HG02840 (cell line): ENCODE measurements at regions not wholly inside any gene's neighbourhood (a gene's known extent, or its start where the extent isn't known, plus 50 kb on each side); places are given as distances from the start of the nearest gene placed in this dataset.

Source experiments
- ATAC-seq: cut with Tn5 transposase; IDR thresholded peaks from one replicate; pipeline ENCODE4 v1.9.1; 2021; ENCODE audit warnings: mild to moderate bottlenecking, moderate library complexity, moderate number of reproducible peaks; ENCODE audit not compliant: unreplicated experiment, low FRiP score

DNA sequence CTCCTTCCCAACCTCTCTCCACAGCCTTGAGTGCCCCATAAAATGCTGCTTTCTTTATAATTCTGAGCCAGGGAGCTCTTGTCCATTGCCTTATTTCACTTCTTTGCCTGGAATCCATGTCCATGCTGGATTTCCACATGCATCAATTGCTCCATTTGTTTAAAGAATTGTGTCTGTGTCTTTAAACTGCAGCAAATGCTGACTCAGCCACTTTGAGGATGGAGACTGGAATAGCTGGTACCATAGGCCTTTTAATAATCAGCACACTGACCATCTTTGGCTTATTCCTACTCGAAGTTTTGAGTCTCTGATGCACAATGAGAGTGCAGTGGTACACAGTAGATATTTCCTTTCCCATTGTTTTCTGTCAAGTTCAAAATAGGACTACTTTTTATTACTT lies 318.8 kb downstream of the LRIG3 start:
- no peak for ATAC-seq

DNA sequence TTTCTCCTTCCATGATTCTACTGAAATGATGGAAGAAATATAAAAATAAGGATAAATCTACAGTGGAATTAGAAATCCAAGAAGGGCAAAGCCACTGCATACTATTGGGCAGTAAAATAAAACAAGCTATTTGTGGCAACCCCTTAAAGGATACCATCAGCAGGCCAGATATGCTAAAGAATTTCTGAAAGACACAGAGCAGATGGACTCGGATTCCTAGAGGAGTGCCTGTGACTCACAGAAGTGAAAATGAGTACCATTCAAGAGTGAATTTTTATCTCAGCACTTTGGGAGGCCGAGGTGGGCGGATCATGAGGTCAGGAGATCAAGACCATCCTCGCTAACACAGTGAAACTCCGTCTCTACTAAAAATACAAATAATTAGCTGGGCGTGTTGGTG lies 318.1 kb downstream of the LRIG3 start:
- ATAC-seq = no peak

DNA sequence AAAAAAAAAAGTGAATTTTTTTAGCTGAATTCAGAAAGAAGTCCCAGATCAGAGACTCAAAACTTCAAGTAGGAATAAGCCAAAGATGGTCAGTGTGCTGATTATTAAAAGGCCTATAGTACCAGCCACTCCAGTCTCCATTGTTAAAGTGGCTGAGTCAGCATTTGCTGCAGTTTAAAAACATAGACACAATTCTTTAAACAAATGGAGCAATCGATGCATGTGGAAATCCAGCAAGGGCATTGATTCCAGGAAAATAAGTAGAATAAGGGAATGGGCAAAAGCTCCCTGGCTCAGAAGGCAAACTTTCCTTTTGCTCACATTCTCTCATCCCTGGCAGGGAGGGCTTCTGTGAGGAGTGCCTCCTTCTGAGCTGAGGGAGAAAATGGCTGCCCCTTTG lies 317.6 kb downstream of the LRIG3 start:
- no peak for ATAC-seq

DNA sequence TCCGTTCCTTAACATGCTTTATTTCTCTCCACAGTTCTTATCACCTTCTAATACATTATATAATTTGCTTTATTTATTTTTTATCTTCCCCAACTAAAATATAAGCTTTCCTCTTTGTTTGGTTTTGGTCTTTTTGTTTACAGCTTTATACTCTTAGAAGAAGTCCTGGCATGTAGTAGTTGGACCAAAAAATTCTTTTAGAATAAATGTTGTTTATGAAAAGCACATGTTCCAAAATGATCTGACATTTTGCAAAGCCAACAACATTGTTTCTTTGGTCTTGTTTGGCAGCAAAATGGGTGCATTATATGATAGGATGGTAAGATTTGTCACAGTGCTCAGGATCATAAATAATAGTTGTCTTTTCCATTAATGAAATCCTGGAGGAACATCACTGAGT lies 312.5 kb downstream of the LRIG3 start:
- ATAC-seq = no peak

DNA sequence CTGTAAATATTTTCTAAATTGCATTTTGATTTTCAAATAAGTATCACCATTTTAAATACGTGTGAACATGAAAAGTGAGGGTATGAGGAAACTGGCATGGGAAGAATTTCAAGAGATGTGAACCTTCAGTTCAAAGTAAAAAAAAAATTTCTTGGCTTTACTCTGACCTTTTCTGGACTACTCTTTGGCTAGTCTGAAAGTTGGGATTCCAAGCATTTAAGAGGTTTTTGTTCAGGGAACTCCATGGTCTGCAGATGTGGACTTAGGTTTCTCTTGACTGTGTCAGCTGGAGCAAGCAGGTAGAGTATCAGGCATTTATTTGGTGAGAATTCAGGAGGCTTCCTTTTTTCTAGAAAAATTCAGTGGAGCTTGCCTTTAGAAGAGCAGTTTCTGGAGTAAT lies 311.6 kb downstream of the LRIG3 start:
- no peak for ATAC-seq

DNA sequence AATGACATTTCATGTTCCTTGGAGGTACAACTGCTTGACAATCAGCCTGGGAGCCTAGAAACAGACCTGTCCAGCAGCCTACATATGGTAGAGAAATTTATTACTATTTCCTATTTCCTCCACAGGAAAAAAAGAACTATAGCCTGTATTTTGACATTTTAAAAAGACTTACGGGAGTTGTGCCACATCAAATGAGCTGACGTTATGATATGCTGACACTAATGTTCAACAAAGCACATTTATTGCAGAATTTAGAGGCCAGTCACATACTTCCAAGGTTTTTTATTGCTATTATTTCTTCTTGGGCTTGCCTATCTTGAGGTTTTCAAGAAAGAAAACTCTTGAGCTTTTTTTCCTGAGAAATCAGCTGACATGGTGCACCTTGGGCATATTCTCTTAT lies 305.3 kb downstream of the LRIG3 start:
- ATAC-seq = no peak

GRCh38 chr12:58615576-58615975 lies 304.7 kb downstream of the LRIG3 start:
- no peak for ATAC-seq

- ATAC-seq = no peak
Measured at GRCh38 chr12:58616618-58617017, 303.7 kb downstream of the LRIG3 start.

DNA sequence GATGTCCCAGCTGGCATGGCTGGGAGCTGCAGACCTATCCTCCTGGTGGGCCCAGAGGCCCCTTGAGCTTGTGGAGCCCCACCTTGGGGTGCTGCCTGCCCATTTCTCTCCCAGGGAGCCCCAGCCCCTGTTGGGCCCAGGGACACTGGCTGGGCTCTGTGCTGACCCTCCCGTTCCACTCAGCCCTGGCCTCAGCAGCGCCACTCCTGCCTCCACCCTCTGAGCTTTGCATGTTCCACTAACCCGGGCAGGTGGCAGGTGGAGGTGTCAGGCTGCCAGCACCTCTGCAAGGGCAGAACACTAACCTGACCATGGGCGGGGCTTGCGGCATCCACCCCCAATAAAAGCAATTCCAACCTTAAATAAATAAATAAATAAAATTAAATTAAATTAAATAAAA lies 299.2 kb downstream of the LRIG3 start:
- ATAC-seq = no peak

DNA sequence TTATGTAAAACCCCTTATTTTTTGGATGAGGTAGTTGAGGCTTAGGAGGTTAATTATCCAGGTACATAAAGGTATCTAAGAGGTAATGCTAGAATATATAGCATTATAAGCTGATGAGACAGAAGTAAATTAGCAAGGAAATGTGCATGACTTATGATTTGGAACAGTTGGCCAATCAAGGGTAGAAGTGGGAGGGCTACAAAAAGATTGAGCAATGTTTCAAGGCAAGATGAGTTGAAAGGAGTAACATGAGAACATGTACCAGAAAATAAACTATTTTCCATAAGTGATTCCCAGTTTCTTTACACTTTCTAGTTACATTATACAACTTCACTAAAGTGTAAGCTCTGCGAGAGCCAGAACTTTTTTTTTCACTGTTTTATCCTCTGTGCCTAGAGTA lies 290.9 kb downstream of the LRIG3 start:
- no peak for ATAC-seq

DNA sequence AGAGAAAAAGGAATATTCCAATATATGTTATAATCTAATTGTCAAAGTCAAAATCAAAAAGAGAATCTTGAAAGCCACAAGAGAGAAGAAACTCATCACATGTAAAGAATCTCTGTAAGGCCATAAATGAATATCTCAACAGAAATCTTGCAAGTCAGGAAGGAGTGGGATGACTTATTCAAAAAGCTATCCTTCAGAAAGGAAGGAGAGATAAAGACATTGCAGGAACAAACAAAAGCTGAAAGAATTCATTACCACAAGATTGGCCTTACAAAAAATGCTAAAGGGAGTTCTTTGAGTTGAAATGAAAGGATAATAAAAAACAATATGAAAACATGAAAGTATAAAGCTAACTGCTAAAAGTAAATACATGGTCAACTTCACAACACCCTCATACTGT lies 286.8 kb downstream of the LRIG3 start:
- no peak for ATAC-seq

GRCh38 chr12:58639318-58639934 lies 280.9 kb downstream of the LRIG3 start:
- no peak for ATAC-seq

DNA sequence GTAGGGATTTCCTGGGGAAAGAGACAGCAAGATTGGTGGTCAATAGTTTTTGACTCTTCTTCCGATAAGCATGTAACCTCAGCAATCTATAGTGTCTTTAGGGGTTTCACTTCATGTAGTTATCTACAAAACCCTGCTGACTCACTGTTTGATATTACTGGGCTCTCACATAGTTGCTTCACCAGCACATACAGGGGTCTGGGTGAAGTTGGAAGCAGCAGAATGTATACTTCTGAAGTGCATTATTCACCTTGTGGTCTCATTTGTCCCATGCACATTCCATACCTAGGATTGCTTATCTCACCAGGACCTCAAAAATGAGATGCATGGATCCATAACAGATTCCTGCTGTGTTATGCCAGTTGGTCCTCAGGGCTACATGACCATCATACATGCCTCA lies 280.0 kb downstream of the LRIG3 start:
- no peak for ATAC-seq

- ATAC-seq = no peak
Measured at GRCh38 chr12:58645946-58646345, 274.4 kb downstream of the LRIG3 start.

GRCh38 chr12:58647495-58647894 lies 272.8 kb downstream of the LRIG3 start:
- no peak for ATAC-seq

GRCh38 chr12:58648176-58648575 lies 272.1 kb downstream of the LRIG3 start:
- ATAC-seq = no peak

GRCh38 chr12:58651850-58652249 lies 268.5 kb downstream of the LRIG3 start:
- ATAC-seq = no peak

GRCh38 chr12:58654021-58654420 lies 266.3 kb downstream of the LRIG3 start:
- ATAC-seq = no peak

GRCh38 chr12:58655375-58655774 lies 264.9 kb downstream of the LRIG3 start:
- ATAC-seq = no peak

- no peak for ATAC-seq
Measured at GRCh38 chr12:58656254-58657009, 263.9 kb downstream of the LRIG3 start.

GRCh38 chr12:58657190-58657589 lies 263.1 kb downstream of the LRIG3 start:
- ATAC-seq = no peak

DNA sequence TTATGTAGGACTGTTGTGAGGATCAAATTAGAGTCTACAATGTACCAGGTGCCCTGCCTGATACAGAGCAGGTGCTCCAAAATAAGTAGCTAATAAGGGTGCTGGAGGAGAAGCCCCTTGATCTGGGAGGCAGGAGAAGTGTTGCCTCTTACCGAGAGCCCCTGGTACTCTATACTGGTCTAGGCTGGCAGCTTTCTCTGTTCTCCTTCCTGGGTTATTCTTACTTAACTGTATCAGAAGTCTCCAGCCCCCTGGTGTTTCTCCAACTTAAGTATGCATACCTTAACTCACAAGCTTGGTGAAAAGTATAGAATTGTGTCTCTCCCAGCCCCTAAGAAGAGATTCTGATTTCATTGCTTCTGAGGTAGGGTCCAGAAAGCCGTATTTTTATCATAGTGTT lies 254.9 kb downstream of the LRIG3 start:
- no peak for ATAC-seq
